Mammary epithelial cell (primary cell): ENCODE measurements at regions not wholly inside any gene's neighbourhood (a gene's known extent, or its start where the extent isn't known, plus 50 kb on each side); places are given as distances from the start of the nearest gene placed in this dataset.

Experiments used
- CTCF ChIP-seq, 2 donors: IDR thresholded peaks in 1 of 2; conservative IDR thresholded peaks in 1 of 2; 2 replicates each; pipeline ENCODE4 v1.5.1; 2011 to 2012; ENCODE audit warnings: inconsistent platforms in 2 of 2, low read length in 2 of 2, mild to moderate bottlenecking in 2 of 2, control low read depth in 1 of 2, low read depth in 1 of 2; ENCODE audit not compliant: insufficient read depth in 1 of 2; ENCODE audit errors: extremely low read depth in 1 of 2
- EZH2 ChIP-seq: IDR thresholded peaks from 2 replicates; pipeline ENCODE4 v1.6.1; 2012; ENCODE audit warnings: low read length, inconsistent platforms, borderline replicate concordance

GRCh38 chr4:125365731-125366130 is 51.0 kb downstream of the FAT4 start:
- no peak for TF ChIP-seq CTCF (conservative IDR thresholded peaks at IDR 0.05 in 1 of 2, IDR thresholded peaks at IDR 0.05 in 1 of 2; ENCODE audit: extremely low read depth in 1 of 2, insufficient read depth in 1 of 2, low read depth in 1 of 2, low read length in 2 of 2)
- TF ChIP-seq EZH2: no peak
